Neuronal stem cell (in vitro differentiated cells): ENCODE measurements at regions not wholly inside any gene's neighbourhood (a gene's known extent, or its start where the extent isn't known, plus 50 kb on each side); places are given as distances from the start of the nearest gene placed in this dataset.

Experiments used
- DNase-seq: peaks from one replicate; pipeline ENCODE4 v3.0.0-alpha.2; 2013; ENCODE audit warnings: low spot score
- H2AFZ ChIP-seq: one replicate; pipeline ENCODE4 v1.6.1; 2013; ENCODE audit warnings: mild to moderate bottlenecking, low read length, inconsistent platforms
- H2AK5ac ChIP-seq: 2 replicates; pipeline ENCODE4 v1.6.1; 2013; ENCODE audit warnings: low read depth, mild to moderate bottlenecking, inconsistent platforms, low read length, moderate library complexity, mixed read lengths
- H2BK120ac ChIP-seq: 2 replicates; pipeline ENCODE4 v1.6.1; 2013; ENCODE audit warnings: low read depth, mild to moderate bottlenecking, inconsistent platforms, low read length, moderate library complexity, mixed read lengths
- H2BK12ac ChIP-seq: one replicate; pipeline ENCODE4 v1.6.1; 2013; ENCODE audit warnings: low read length, inconsistent platforms
- H2BK15ac ChIP-seq: 2 replicates; pipeline ENCODE4 v1.6.1; 2013; ENCODE audit warnings: mild to moderate bottlenecking, low read length, inconsistent platforms, mixed read lengths
- H2BK5ac ChIP-seq: one replicate; pipeline ENCODE4 v1.6.1; 2013; ENCODE audit warnings: inconsistent platforms, mild to moderate bottlenecking, low read length, moderate library complexity
- H3K14ac ChIP-seq: one replicate; pipeline ENCODE4 v1.6.1; 2013; ENCODE audit warnings: low read length, inconsistent platforms
- H3K18ac ChIP-seq: 2 replicates; pipeline ENCODE4 v1.6.1; 2013; ENCODE audit warnings: low read length, inconsistent platforms
- H3K23ac ChIP-seq: 2 replicates; pipeline ENCODE4 v1.6.1; 2013; ENCODE audit warnings: low read depth, mild to moderate bottlenecking, mixed read lengths, low read length, inconsistent platforms; ENCODE audit not compliant: poor library complexity
- H3K27ac ChIP-seq: replicated peaks from 3 replicates; pipeline ENCODE4 v1.5.1; 2013; ENCODE audit warnings: low read length, inconsistent platforms
- H3K27me3 ChIP-seq, 3 experiments: 2 replicates each; pipeline ENCODE4 v1.6.1; 2013; ENCODE audit warnings: low read length in 3 of 3, mild to moderate bottlenecking in 2 of 3, inconsistent platforms in 1 of 3, low read depth in 1 of 3, mixed read lengths in 1 of 3, moderate library complexity in 1 of 3; ENCODE audit not compliant: control insufficient read depth in 3 of 3, insufficient read depth in 3 of 3
- H3K36me3 ChIP-seq, 2 donors: replicated peaks in 1 of 2; 2 replicates each; pipeline ENCODE4 v1.6.1; 2013; ENCODE audit warnings: low read length in 2 of 2; ENCODE audit not compliant: control insufficient read depth in 2 of 2, insufficient read depth in 2 of 2
- H3K4ac ChIP-seq: 2 replicates; pipeline ENCODE4 v1.6.1; 2013; ENCODE audit warnings: inconsistent platforms, mild to moderate bottlenecking, low read length, moderate library complexity
- H3K4me1 ChIP-seq, 2 donors: 1 replicate in 1 of 2; 2 replicates in 1 of 2; pipeline ENCODE4 v1.6.1; 2013; ENCODE audit warnings: low read length in 2 of 2, low read depth in 1 of 2; ENCODE audit not compliant: control insufficient read depth in 2 of 2, insufficient read depth in 1 of 2
- H3K4me2 ChIP-seq: one replicate; pipeline ENCODE4 v1.6.1; 2013; ENCODE audit warnings: mild to moderate bottlenecking, low read length, inconsistent platforms; ENCODE audit not compliant: insufficient read depth, poor library complexity, severe bottlenecking
- H3K4me3 ChIP-seq, 2 donors: 2 replicates each; pipeline ENCODE4 v1.5.1; 2013; ENCODE audit warnings: low read length in 2 of 2, mild to moderate bottlenecking in 2 of 2, inconsistent platforms in 1 of 2, moderate library complexity in 1 of 2
- H3K79me1 ChIP-seq: one replicate; pipeline ENCODE4 v1.6.1; 2013; ENCODE audit warnings: low read depth, mild to moderate bottlenecking, inconsistent platforms, low read length, moderate library complexity
- H3K9ac ChIP-seq: one replicate; pipeline ENCODE4 v1.6.1; 2013; ENCODE audit warnings: mild to moderate bottlenecking, low read depth, low read length, inconsistent platforms; ENCODE audit not compliant: poor library complexity
- H3K9me3 ChIP-seq, 2 donors: replicated peaks in 1 of 2; 2 replicates each; pipeline versions ENCODE3 to v1.6.1; 2013; ENCODE audit warnings: low read length in 2 of 2, mild to moderate bottlenecking in 2 of 2, inconsistent platforms in 1 of 2, low read depth in 1 of 2, mixed read lengths in 1 of 2, moderate library complexity in 1 of 2; ENCODE audit not compliant: control insufficient read depth in 2 of 2, insufficient read depth in 1 of 2
- H4K8ac ChIP-seq: one replicate; pipeline ENCODE4 v1.6.1; 2013; ENCODE audit warnings: low read depth, mild to moderate bottlenecking, inconsistent platforms, low read length, moderate library complexity
- H4K91ac ChIP-seq: one replicate; pipeline ENCODE4 v1.6.1; 2013; ENCODE audit warnings: low read length, low read depth, mild to moderate bottlenecking, inconsistent platforms; ENCODE audit not compliant: poor library complexity
- WGBS, 2 donors: extraction: QIAGEN DNeasy Blood & Tissue Kit; methylation state at CpG; one replicate each; pipeline ENCODE4 v1.1.7; 2013; ENCODE audit warnings: missing lambda C conversion rate in 2 of 2, mixed read lengths in 1 of 2; ENCODE audit not compliant: insufficient read length in 2 of 2, insufficient replicate concordance in 1 of 2; ENCODE audit errors: extremely low coverage in 2 of 2; 5-methylcytosine and 5-hydroxymethylcytosine counted together

- Histone ChIP-seq H3K27ac (no peak overlapping the region), H2BK12ac (no peak overlapping the region), H3K9me3 (peaks cover 3 to 5% of the 10 kb centered on the region in 2 donors), H3K14ac (no peak overlapping the region), H3K4me2 (no peak overlapping the region), H3K23ac (no peak overlapping the region), H2BK120ac (no peak overlapping the region), H3K36me3 (no peaks in the 10 kb centered on the region), H3K79me1 (no peaks in the 10 kb centered on the region), H3K27me3 (no peaks in the 10 kb centered on the region), H2BK15ac (no peak overlapping the region), H4K91ac (no peak overlapping the region), H2AK5ac (no peak overlapping the region), H3K4ac (no peak overlapping the region), H2AFZ (no peak overlapping the region), H3K18ac (no peak overlapping the region), H3K4me1 (no peaks in the 10 kb centered on the region), H3K9ac (no peak overlapping the region), H3K4me3 (no peak overlapping the region), H2BK5ac (no peak overlapping the region), H4K8ac (no peak overlapping the region)
- WGBS, 2 donors = no CpG with 5 or more reads among the region's 4 CpGs
- DNase-seq = no peak
These were observed 421.1 kb downstream of the PLOD2 start for GRCh38 chr3:145739926-145740325.

GRCh38 chr3:145750657-145751056, 410.3 kb downstream of the PLOD2 start:
- Histone ChIP-seq H3K36me3 (no peaks in the 10 kb centered on the region), H3K27ac (no peak overlapping the region), H3K4ac (no peak overlapping the region), H2BK120ac (no peak overlapping the region), H3K23ac (no peak overlapping the region), H3K9me3 (no peaks in the 10 kb centered on the region), H3K4me3 (no peak overlapping the region), H2BK15ac (no peak overlapping the region), H3K4me2 (no peak overlapping the region), H3K79me1 (no peaks in the 10 kb centered on the region), H3K4me1 (peaks cover 3 to 13% of the 10 kb centered on the region in 2 donors), H3K18ac (no peak overlapping the region), H3K9ac (no peak overlapping the region), H2AK5ac (no peak overlapping the region), H2BK5ac (no peak overlapping the region), H2AFZ (no peak overlapping the region), H4K8ac (no peak overlapping the region), H3K14ac (no peak overlapping the region), H3K27me3 (no peaks in the 10 kb centered on the region), H4K91ac (no peak overlapping the region), H2BK12ac (no peak overlapping the region)
- DNase-seq = no peak
- no CpG with 5 or more reads among the region's 2 CpGs for WGBS, 2 donors

- Histone ChIP-seq H3K4me1 (peaks cover 3 to 13% of the 10 kb centered on the region in 2 donors), H4K91ac (no peak overlapping the region), H2BK12ac (no peak overlapping the region), H2AFZ (no peak overlapping the region), H4K8ac (no peak overlapping the region), H3K18ac (no peak overlapping the region), H3K4me3 (no peak overlapping the region), H3K4me2 (no peak overlapping the region), H2AK5ac (no peak overlapping the region), H3K14ac (no peak overlapping the region), H3K9me3 (no peaks in the 10 kb centered on the region), H3K79me1 (no peaks in the 10 kb centered on the region), H2BK15ac (no peak overlapping the region), H3K27ac (no peak overlapping the region), H3K27me3 (no peaks in the 10 kb centered on the region), H3K4ac (no peak overlapping the region), H2BK120ac (no peak overlapping the region), H3K9ac (no peak overlapping the region), H2BK5ac (no peak overlapping the region), H3K36me3 (no peaks in the 10 kb centered on the region), H3K23ac (no peak overlapping the region)
- no CpG with 5 or more reads among the region's 1 CpG for WGBS, 2 donors
- DNase-seq = no peak
These were observed 408.4 kb downstream of the PLOD2 start for GRCh38 chr3:145752576-145752975.

- Histone ChIP-seq H4K8ac (no peak overlapping the region), H2AFZ (peak overlapping the region; percentile 52), H3K36me3 (no peaks in the 10 kb centered on the region), H3K9ac (no peak overlapping the region), H2AK5ac (no peak overlapping the region), H2BK15ac (no peak overlapping the region), H3K79me1 (no peaks in the 10 kb centered on the region), H3K14ac (no peak overlapping the region), H3K27me3 (no peaks in the 10 kb centered on the region), H3K4me2 (no peak overlapping the region), H2BK120ac (no peak overlapping the region), H3K18ac (no peak overlapping the region), H3K4me3 (no peak overlapping the region), H3K9me3 (no peaks in the 10 kb centered on the region), H2BK5ac (no peak overlapping the region), H3K4ac (no peak overlapping the region), H3K27ac (no peak overlapping the region), H2BK12ac (no peak overlapping the region), H4K91ac (no peak overlapping the region), H3K4me1 (peaks cover 3 to 13% of the 10 kb centered on the region in 2 donors), H3K23ac (no peak overlapping the region)
- DNase-seq = no peak
- no CpG with 5 or more reads among the region's 3 CpGs for WGBS, 2 donors
These were observed 406.2 kb downstream of the PLOD2 start for GRCh38 chr3:145754605-145755289.
